BJ (cell line): ENCODE measurements at regions not wholly inside any gene's neighbourhood (a gene's known extent, or its start where the extent isn't known, plus 50 kb on each side); places are given as distances from the start of the nearest gene placed in this dataset.

Source experiments
- CTCF ChIA-PET: fragments of 350-600 bp; formaldehyde crosslinking; extraction: SDS; loops from one replicate; lab custom pipeline; 2021; ENCODE audit warnings: antibody characterized with exemption, inconsistent platforms; lab: Yijun Ruan, JAX
- POLR2A ChIA-PET: fragments of 300-600 bp; sonication (Branson Sonifier 250); formaldehyde crosslinking; extraction: SDS; loops from one replicate; lab custom pipeline; 2021; ENCODE audit warnings: antibody characterized with exemption; lab: Charles Lee
- DNase-seq: peaks from one replicate; pipeline ENCODE4 v3.0.0-alpha.2; 2011; ENCODE audit warnings: low read depth
- H3K27me3 ChIP-seq: 2 replicates; pipeline ENCODE4 v1.6.0; 2011; ENCODE audit warnings: low read length; ENCODE audit not compliant: control insufficient read depth, insufficient read depth
- H3K36me3 ChIP-seq: 2 replicates; pipeline ENCODE4 v1.5.1; 2011; ENCODE audit warnings: low read length; ENCODE audit not compliant: control insufficient read depth, insufficient read depth
- H3K4me3 ChIP-seq: 2 replicates; pipeline ENCODE4 v1.5.1; 2011; ENCODE audit warnings: low read depth, mild to moderate bottlenecking, control low read depth, low read length
- CTCF ChIP-seq: IDR thresholded peaks from 2 replicates; pipeline ENCODE4 v1.5.1; 2011; ENCODE audit warnings: low read depth, mild to moderate bottlenecking, control low read depth, inconsistent platforms, low read length, moderate library complexity; ENCODE audit not compliant: insufficient read depth

GRCh38 chr2:122741403-122741802 is 986.0 kb downstream of the TSN start:
- Histone ChIP-seq H3K27me3 (no peaks in the 10 kb centered on the region), H3K4me3 (no peak overlapping the region), H3K36me3 (no peaks in the 10 kb centered on the region)
- TF ChIP-seq CTCF, result no peak
- POLR2A ChIA-PET, result no interaction called here
- CTCF ChIA-PET, result no interaction called here
- no peak for DNase-seq

DNA sequence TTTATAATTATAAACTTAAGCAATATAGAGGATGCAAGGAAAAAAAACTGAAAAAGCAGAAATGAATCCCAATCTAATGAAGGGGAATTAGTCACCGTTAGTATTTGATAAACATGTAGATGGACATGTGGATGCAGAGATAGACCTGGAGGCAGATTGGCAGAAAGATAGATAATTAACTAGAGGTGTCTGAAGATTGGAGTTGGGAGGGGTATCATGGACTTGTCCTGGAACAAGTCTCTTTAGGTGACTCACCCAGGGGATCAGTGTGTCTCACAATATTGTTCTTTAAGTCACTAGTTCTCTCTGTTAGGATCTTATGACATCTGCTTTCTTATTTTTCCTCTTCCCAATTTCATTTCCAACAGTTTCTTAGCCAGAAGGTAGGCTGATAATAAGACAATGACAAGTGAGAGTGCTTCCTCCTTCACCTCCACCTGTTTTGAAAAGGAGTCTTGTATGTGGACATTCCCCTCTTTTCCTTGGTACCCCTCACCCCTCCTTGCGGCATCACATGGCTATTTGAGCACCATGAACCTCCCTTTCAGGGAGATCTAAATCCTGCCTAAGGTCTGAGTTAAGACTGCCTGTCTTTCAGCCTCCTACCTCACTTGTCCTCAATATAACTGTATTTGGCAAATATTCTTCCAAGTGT is 987.7 kb downstream of the TSN start:
- ChIA-PET CTCF (no interaction called here), POLR2A (no interaction called here)
- no peak for DNase-seq
- Histone ChIP-seq H3K27me3 (no peaks in the 10 kb centered on the region), H3K36me3 (no peaks in the 10 kb centered on the region), H3K4me3 (no peak overlapping the region)
- no peak for TF ChIP-seq CTCF

- ChIA-PET POLR2A (no interaction called here), CTCF (interaction anchor here (0.6 kb wide), 1 partner anchor 34 kb away, joined by 4 read pairs; no protein-coding TSS in a partner anchor)
- no peak for TF ChIP-seq CTCF
These were observed 990.2 kb downstream of the TSN start for GRCh38 chr2:122745603-122746002.

DNA sequence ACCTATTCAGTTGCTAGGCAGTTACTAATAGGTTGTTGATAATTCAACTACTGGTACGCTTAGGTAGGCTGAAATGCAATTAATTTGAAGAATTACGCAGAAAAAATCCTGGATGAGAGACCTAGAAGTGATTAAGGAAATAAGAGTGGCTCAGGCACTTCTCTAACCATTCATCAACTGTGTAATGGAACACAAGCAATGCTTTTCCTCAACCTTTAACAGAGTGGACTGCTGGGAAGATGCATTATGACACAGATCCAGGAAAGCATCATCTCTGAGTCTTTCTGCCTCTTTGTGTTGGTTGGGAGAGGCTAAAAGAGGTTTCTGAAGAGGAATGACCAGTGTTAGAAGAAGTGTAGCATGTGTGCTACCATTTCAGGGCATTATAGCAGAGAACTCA is 992.2 kb downstream of the TSN start:
- CTCF ChIA-PET, result no interaction called here
- POLR2A ChIA-PET, result no interaction called here
- TF ChIP-seq CTCF, result no peak

More at GRCh38 chr2:122745603-122746002, 990.2 kb downstream of the TSN start:
- no peak for DNase-seq
- Histone ChIP-seq H3K36me3 (no peaks in the 10 kb centered on the region), H3K27me3 (no peaks in the 10 kb centered on the region), H3K4me3 (no peak overlapping the region)

DNA sequence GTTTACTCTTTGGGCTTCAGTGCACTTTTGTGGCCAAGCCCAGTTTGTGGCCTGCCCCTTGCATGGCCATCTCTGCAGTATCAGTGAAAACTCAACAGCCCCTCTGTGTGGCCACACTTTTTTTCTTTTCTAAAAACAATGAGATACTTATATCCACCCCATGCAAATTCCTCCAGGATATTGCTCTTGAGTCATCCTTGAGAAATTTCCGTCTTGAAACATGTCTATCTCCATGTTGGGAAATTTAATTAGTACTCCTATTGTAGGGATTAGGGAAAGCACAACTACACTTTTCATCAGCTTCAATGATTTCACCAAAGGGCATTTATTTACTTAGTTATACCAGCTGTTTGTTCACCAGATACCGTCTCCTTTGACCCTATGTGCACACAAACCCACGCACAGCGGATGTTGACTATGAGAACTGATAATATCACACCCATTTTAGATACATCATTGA is 993.1 kb downstream of the TSN start:
- H3K36me3 ChIP-seq, result no peaks in the 10 kb centered on the region
- ChIA-PET POLR2A (no interaction called here), CTCF (no interaction called here)
- H3K27me3 ChIP-seq, result no peaks in the 10 kb centered on the region
- no peak for DNase-seq
- H3K4me3 ChIP-seq, result no peak overlapping the region
- TF ChIP-seq CTCF, result no peak

More for the DNA sequence above, 992.2 kb downstream of the TSN start:
- Histone ChIP-seq H3K36me3 (no peaks in the 10 kb centered on the region), H3K4me3 (no peak overlapping the region), H3K27me3 (no peaks in the 10 kb centered on the region)
- DNase-seq, result no peak
